Muscle of back (tissue), 3 donors: ENCODE measurements at regions not wholly inside any gene's neighbourhood (a gene's known extent, or its start where the extent isn't known, plus 50 kb on each side); places are given as distances from the start of the nearest gene placed in this dataset.
"Not testable (repeated sequence)": the region's sequence is repeated elsewhere in the genome, so short reads cannot be mapped to it uniquely, and the experiment has no call there.

Source experiments
- DNase-seq, 3 donors: peaks; one replicate each; pipeline versions ENCODE4 v3.0.0 to v3.0.0-alpha.2; 2013

- no peak for DNase-seq
These were observed 121.6 kb downstream of the CASP12 start for GRCh38 chr11:104776501-104777170.

GRCh38 chr11:104774578-104774977, 123.7 kb downstream of the CASP12 start:
- DNase-seq, result no peak

GRCh38 chr11:104772806-104773241, 125.4 kb downstream of the CASP12 start:
- DNase-seq, result peak; percentile 43 to 75 (median 74)

- DNase-seq, result no peak
These were observed 126.5 kb downstream of the CASP12 start for GRCh38 chr11:104771763-104772162.

GRCh38 chr11:104771046-104771445, 127.2 kb downstream of the CASP12 start:
- DNase-seq, result not testable (repeated sequence)

GRCh38 chr11:104765401-104766095, 132.7 kb downstream of the CASP12 start:
- peak in 1 of 3 donors; percentile 11 for DNase-seq

GRCh38 chr11:104764710-104765045, 133.6 kb downstream of the CASP12 start:
- peak in 2 of 3 donors; percentile 2 to 17 for DNase-seq

GRCh38 chr11:104763930-104764709, 134.1 kb downstream of the CASP12 start:
- no peak for DNase-seq

GRCh38 chr11:104761511-104761910, 136.7 kb downstream of the CASP12 start:
- DNase-seq, result no peak

GRCh38 chr11:104759464-104759863, 138.8 kb downstream of the CASP12 start:
- DNase-seq, result no peak

GRCh38 chr11:104738918-104739317, 159.3 kb downstream of the CASP12 start:
- no peak for DNase-seq

GRCh38 chr11:104738208-104738607, 160.1 kb downstream of the CASP12 start:
- DNase-seq, result no peak

- no peak for DNase-seq
These were observed 161.8 kb downstream of the CASP12 start for GRCh38 chr11:104736502-104736901.

GRCh38 chr11:104734998-104735397, 163.3 kb downstream of the CASP12 start:
- peak in 1 of 3 donors; percentile 14 for DNase-seq

- no peak for DNase-seq
These were observed 166.4 kb downstream of the CASP12 start for GRCh38 chr11:104731890-104732289.

- no peak for DNase-seq
These were observed 169.3 kb downstream of the CASP12 start for GRCh38 chr11:104728927-104729326.

GRCh38 chr11:104727768-104728167, 170.5 kb downstream of the CASP12 start:
- no peak for DNase-seq

GRCh38 chr11:104727095-104727494, 171.2 kb downstream of the CASP12 start:
- DNase-seq, result no peak

- DNase-seq, result no peak
These were observed 172.4 kb downstream of the CASP12 start for GRCh38 chr11:104725796-104726408.

GRCh38 chr11:104713401-104713800, 184.9 kb downstream of the CASP12 start:
- DNase-seq, result no peak

GRCh38 chr11:104705490-104706190, 192.6 kb downstream of the CASP12 start:
- DNase-seq, result peak in 1 of 3 donors; percentile 32

- no peak for DNase-seq
These were observed 193.4 kb downstream of the CASP12 start for GRCh38 chr11:104704888-104705287.
